ENCODE measurements at regions not wholly inside any gene's neighbourhood (a gene's known extent, or its start where the extent isn't known, plus 50 kb on each side); places are given as distances from the start of the nearest gene placed in this dataset.

- TF ChIP-seq POLR2AphosphoS5 (IDR thresholded peaks at IDR 0.05): no peak
- TF ChIP-seq, protein P1, sequence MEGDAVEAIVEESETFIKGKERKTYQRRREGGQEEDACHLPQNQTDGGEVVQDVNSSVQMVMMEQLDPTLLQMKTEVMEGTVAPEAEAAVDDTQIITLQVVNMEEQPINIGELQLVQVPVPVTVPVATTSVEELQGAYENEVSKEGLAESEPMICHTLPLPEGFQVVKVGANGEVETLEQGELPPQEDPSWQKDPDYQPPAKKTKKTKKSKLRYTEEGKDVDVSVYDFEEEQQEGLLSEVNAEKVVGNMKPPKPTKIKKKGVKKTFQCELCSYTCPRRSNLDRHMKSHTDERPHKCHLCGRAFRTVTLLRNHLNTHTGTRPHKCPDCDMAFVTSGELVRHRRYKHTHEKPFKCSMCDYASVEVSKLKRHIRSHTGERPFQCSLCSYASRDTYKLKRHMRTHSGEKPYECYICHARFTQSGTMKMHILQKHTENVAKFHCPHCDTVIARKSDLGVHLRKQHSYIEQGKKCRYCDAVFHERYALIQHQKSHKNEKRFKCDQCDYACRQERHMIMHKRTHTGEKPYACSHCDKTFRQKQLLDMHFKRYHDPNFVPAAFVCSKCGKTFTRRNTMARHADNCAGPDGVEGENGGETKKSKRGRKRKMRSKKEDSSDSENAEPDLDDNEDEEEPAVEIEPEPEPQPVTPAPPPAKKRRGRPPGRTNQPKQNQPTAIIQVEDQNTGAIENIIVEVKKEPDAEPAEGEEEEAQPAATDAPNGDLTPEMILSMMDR (IDR thresholded peaks at IDR 0.05): no peak
Observed at GRCh38 chrX:8403988-8404387, 60.6 kb upstream of the VCX3B start.

All from breast epithelium (tissue), 3 donors.